GM19025 (cell line): ENCODE measurements at regions not wholly inside any gene's neighbourhood (a gene's known extent, or its start where the extent isn't known, plus 50 kb on each side); places are given as distances from the start of the nearest gene placed in this dataset.

ENCODE experiments used
- ATAC-seq: cut with Tn5 transposase; IDR thresholded peaks from one replicate; pipeline ENCODE4 v1.9.1; 2021; ENCODE audit warnings: mild to moderate bottlenecking, low read depth, moderate library complexity; ENCODE audit not compliant: unreplicated experiment

DNA sequence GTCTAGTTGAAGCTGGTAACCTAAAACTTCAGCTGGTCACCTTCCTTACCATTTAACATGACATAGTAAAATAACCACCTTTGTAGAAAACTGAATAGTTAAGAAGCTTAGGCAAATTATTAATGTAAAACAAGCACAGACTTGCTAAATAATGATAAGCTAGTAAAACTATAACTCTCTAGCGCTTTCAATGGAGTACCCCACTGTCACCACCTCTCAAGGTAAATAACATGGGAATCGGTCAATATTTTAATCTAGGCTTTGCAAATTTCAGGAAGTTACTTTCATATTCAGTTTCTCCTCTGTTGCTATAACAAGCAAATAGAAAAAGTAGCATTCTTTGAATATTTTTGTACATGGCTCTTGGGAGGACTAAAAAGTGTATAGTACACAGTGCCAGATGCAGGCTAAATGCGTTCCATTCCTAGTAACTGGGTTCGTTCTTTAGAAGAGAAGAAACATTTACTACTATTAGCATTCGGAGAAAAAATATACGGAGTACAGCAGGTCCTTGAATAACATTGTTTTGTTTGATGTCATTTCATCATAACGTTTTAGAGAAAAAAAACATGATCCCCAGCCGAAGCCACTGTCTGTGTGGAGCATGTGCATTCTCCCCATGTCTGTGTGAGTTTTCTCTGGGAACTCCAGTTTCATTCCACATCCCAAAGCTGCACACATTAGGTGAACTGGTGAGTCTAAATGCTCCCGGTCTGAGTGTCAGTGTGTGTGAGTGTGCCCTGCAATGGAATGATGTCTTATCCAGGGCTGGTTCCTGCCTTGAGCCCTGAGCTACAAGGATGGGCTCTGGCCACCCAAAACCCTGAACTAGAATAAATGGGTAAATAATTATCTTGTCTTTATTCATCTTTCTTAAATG, 52.5 kb downstream of the EPRS1 start:
- ATAC-seq, result no peak

DNA sequence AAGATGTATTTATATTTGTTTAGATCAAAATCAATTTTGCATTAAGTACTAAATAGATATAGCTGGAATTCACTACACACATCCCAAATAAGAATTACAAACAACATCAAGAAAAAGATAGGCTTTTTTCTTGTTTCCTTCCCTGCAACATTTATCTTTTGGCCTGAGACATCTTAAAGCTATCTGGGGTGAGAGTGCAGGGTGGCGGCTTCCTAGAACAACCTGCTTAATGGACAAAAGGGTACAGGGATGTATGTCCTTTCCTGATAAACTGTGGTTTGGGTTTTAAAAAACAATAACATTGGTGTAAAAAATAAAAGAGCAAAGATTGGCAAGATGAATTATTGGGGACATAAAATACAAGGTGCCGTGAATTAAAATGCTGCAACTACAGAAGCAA, 54.4 kb downstream of the EPRS1 start:
- ATAC-seq, result no peak

DNA sequence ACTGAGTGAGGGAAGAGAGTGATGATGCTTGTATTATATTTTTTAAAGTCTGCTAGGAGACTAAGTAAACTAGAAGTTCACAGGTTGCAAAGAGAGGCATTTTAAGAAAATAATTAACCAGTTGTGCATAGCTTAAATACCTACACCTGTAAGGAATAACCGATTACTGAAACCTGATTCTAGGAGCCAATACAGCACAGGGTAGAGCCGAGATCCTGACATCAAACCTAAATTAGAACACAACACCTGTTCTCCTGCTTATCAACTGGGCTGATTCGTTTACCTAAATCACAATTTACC, 54.8 kb downstream of the EPRS1 start:
- no peak for ATAC-seq

DNA sequence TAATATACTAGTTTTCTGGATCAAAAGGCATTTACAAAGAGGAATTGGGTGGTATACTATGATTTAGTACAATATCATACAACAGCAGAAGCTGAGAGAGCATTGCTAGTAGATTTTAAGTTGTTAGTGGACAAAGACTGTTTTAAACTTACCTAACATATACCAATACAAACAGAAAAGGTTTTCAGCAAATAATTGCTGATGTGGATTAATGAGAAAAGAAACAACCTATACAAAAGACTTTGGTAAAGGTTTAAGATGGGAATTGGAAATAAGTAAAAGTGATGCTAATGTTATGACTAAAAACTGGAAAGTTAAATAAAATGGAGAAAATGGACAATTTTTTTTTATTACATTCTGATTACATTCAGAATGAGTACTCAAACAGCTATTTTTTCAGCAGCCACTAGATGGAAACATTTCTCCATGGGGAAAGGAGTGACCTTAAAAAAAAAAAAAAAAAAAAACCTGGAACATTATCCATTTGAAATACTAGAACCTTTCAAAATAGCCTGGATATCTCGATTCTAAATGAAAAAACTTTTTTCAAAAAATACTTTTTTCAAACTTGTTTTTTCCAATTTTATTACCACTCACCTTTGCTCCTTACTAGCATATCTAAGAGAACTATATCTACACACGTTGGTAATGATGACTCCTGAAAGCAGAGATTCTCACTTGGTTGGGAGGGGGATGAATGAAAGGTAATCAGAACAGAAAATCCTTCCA, 55.4 kb downstream of the EPRS1 start:
- ATAC-seq, result no peak

DNA sequence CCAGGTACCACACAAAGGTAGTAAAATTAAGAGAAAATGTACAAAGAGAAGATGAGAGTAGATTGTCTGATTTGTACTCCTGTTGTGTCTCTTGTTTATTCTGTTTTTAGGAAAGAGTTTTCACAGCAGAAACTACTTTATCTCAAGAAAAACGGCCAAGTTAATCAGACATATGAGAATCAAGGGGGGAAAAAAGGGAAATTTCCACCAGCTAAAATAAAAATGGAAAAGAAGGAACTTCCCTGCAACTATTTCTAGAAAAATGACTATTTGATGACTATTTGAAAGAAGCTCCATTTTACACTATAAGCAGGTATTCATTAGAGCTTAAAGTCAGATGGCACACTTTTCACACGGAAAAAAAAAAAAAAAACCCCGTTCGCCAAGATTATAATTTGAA, 56.5 kb downstream of the EPRS1 start:
- no peak for ATAC-seq

DNA sequence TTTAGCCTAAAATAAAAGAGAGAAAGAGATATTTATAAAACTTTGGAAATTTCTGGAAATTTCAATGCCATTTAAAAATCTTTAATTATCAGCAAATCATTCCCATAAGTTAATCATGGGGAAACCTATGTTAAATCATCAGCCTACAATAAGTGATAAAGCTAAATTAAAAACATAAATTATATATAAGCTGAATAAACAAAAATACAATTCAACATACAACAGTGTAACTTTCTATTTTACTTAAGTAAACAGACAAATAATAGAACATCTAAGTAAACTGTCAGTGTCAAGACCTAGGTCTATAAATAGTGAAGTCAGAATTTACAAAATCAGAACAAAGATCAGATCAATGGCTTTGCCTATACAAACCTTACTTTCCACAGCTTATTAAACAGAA, 57.5 kb downstream of the EPRS1 start:
- no peak for ATAC-seq

DNA sequence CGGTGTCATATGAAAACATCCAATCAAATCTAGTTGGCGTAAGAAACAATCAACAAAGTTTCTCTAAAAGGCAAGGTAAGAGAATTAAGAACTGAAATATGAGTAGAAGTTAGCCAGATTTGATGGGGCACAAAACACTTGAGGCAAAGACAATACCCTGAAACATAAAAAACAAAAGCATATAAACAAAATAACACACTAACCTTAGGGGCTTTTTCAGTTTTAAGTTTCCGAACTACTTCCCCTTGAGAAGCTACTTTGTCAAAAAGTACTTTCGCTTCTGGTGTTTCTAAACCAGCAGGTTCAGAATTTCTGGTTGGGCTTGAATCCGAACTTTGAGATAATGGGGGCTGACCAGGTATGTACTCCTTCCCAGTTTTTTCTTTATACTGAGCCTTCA, 57.9 kb downstream of the EPRS1 start:
- ATAC-seq, result peak; percentile 61

DNA sequence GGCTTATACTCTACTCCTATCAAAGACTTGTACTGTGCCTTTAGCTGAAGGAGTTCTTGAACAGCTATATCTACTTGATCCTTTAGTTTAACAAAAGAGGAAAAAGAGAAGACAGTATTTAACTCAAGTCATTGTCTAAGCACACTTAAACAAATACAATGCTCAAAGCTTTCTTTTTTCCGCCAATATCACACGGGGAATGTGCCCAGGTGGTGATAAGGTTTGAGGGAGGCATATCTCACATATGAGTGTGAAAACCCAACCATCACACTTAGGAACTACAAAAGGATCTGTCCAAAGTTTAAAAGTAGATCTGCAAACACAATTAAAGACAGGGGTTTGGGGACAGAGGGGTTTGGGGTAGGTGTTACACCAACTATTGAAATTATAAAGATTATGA, 59.0 kb upstream of the SLC30A10 start:
- ATAC-seq, result no peak

DNA sequence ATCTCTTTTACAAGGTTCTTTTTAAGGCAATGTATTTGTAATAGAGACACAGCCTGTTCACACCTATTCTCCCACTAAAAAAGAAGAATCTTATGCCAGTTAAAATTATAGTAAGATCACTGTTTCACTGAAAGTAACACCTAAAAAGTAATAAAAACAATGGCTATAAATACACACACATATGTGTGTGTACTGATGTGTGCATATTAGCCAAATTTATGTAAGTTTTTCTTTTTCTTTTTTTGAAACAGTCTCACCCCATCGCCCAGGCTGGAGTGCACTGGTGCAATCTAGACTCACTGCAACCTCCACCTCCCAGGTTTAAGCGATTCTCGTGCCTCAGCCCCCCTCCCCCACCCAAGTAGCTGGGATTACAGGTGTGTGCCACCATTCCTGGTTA, 56.8 kb upstream of the SLC30A10 start:
- no peak for ATAC-seq
